GM12878 (cell line): ENCODE measurements at regions not wholly inside any gene's neighbourhood (a gene's known extent, or its start where the extent isn't known, plus 50 kb on each side); places are given as distances from the start of the nearest gene placed in this dataset.

ENCODE experiments used
- ATAC-seq: fragments of 200-7000 bp; cut with Tn5 transposase; 3 replicates; pipeline ENCODE4 v1.9.1; 2020; ENCODE audit warnings: mild to moderate bottlenecking, moderate library complexity
- BruUV-seq: library from RNA; stranded (reverse); fragments of 400-500 nt; replicated peaks from 2 replicates; lab custom pipeline; 2021; lab: Mats Ljungman, UMichigan
- CTCF ChIA-PET: fragments of 300-600 bp; sonication (Branson Sonifier 250); formaldehyde crosslinking; extraction: SDS; loops from one replicate; lab custom pipeline; 2021; ENCODE audit warnings: inconsistent platforms; lab: Yijun Ruan, JAX
- POLR2A ChIA-PET: fragments of 350-600 bp; formaldehyde crosslinking; extraction: SDS; loops from one replicate; lab custom pipeline; 2021; ENCODE audit warnings: inconsistent platforms; lab: Charles Lee
- RAD21 ChIA-PET: fragments of 300-600 bp; sonication (Branson Sonifier 250); formaldehyde crosslinking; loops from one replicate; lab custom pipeline; 2023; ENCODE audit warnings: antibody characterized with exemption; ENCODE audit not compliant: unreplicated experiment; lab: Charles Lee
- SMC1A ChIA-PET: fragments of 300-600 bp; sonication (Branson Sonifier 250); formaldehyde crosslinking; loops from one replicate; lab custom pipeline; 2023; ENCODE audit not compliant: unreplicated experiment, uncharacterized antibody; lab: Charles Lee
- DNase-seq: peaks from one replicate; pipeline ENCODE4 v3.0.0-alpha.2; 2011; ENCODE audit warnings: low read depth, low spot score
- FAIRE-seq: peaks from 3 replicates; lab custom pipeline; 2011; peaks lifted over from hg19 to GRCh38; lab: Jason Lieb, UNC
- H2AFZ ChIP-seq: 2 replicates; pipeline ENCODE4 v1.6.0; 2011; ENCODE audit warnings: low read depth, low read length, control low read depth; ENCODE audit not compliant: control insufficient read depth
- H3K27ac ChIP-seq: 2 replicates; pipeline ENCODE4 v1.5.1; 2011; ENCODE audit warnings: control low read depth; ENCODE audit not compliant: control insufficient read depth, insufficient read depth
- H3K27me3 ChIP-seq, 2 experiments: replicated peaks in 1 of 2; 2 replicates each; pipeline versions ENCODE4 v1.6.0 to v1.6.1; 2011; ENCODE audit warnings: low read length in 1 of 2; ENCODE audit not compliant: control insufficient read depth in 2 of 2, insufficient read depth in 2 of 2
- H3K36me3 ChIP-seq, 2 experiments: 2 replicates each; pipeline ENCODE4 v1.5.1; 2011; ENCODE audit warnings: low read length in 1 of 2; ENCODE audit not compliant: control insufficient read depth in 2 of 2, insufficient read depth in 2 of 2
- H3K4me1 ChIP-seq: 2 replicates; pipeline ENCODE4 v1.6.1; 2011; ENCODE audit warnings: mild to moderate bottlenecking, low read length, moderate library complexity, mixed read lengths; ENCODE audit not compliant: control insufficient read depth, insufficient read depth
- H3K4me2 ChIP-seq: 2 replicates; pipeline ENCODE4 v1.6.0; 2011; ENCODE audit warnings: control low read depth; ENCODE audit not compliant: control insufficient read depth, insufficient read depth
- H3K4me3 ChIP-seq: fragments of 200-600 bp; sonication (generic); 2 replicates; pipeline ENCODE4 v1.5.1; 2016
- H3K79me2 ChIP-seq: 2 replicates; pipeline ENCODE4 v1.6.0; 2011; ENCODE audit warnings: low read length; ENCODE audit not compliant: control insufficient read depth, insufficient read depth
- H3K9ac ChIP-seq: 2 replicates; pipeline ENCODE4 v1.8.0; 2011; ENCODE audit warnings: low read length, control low read depth, mixed read lengths; ENCODE audit not compliant: control insufficient read depth, insufficient read depth
- H3K9me3 ChIP-seq: replicated peaks from 3 replicates; pipeline ENCODE4 v1.5.1; 2011; ENCODE audit warnings: mild to moderate bottlenecking, low read length; ENCODE audit not compliant: control insufficient read depth, insufficient read depth
- H4K20me1 ChIP-seq: 2 replicates; pipeline ENCODE4 v1.6.0; 2011; ENCODE audit not compliant: control insufficient read depth, insufficient read depth
- FOXM1 ChIP-seq: IDR thresholded peaks from 2 replicates; pipeline ENCODE4 v1.6.1; 2012; ENCODE audit warnings: low read depth, mild to moderate bottlenecking, inconsistent platforms, low read length, moderate library complexity
- GATAD2B ChIP-seq: fragments of 450-650 bp; conservative IDR thresholded peaks from 2 replicates; pipeline ENCODE4 v1.6.1; 2017; ENCODE audit warnings: low read depth, mild to moderate bottlenecking, moderate library complexity
- HCFC1 ChIP-seq: fragments of 150-350 bp; IDR thresholded peaks from 2 replicates; pipeline ENCODE4 v1.6.1; 2014; ENCODE audit warnings: low read length
- POLR2AphosphoS5 ChIP-seq: IDR thresholded peaks from 2 replicates; pipeline ENCODE4 v1.6.1; 2011; ENCODE audit warnings: mild to moderate bottlenecking, low read length, inconsistent platforms
- WGBS: methylation state at CpG from one replicate; pipeline ENCODE4 v1.1.6; 2016; ENCODE audit warnings: low lambda C conversion rate; ENCODE audit not compliant: insufficient replicate concordance, insufficient coverage; ENCODE audit errors: missing lambda C conversion rate; 5-methylcytosine and 5-hydroxymethylcytosine counted together
- in situ Hi-C: fragments of 300-500 bp; cut with MboI; formaldehyde crosslinking; loops from 9 replicates; pipeline ENCODE4 v1.14.3; 2018; ENCODE audit warnings: mixed read lengths
- intact Hi-C: fragments of 100-400 bp; cut with micrococcal nuclease; formaldehyde crosslinking; loops from one replicate; pipeline ENCODE4 v1.14.2; 2022; ENCODE audit not compliant: unreplicated experiment
- TF ChIP-seq, protein P1 (sequence below), 3 experiments: IDR thresholded peaks in 2 of 3; conservative IDR thresholded peaks in 1 of 3; 2 replicates each; pipeline ENCODE4 v1.5.1; 2011; ENCODE audit warnings: low read depth in 3 of 3, low read length in 3 of 3, mild to moderate bottlenecking in 3 of 3, control low read depth in 2 of 3, moderate library complexity in 2 of 3, inconsistent platforms in 1 of 3, mixed read lengths in 1 of 3; ENCODE audit not compliant: control insufficient read depth in 2 of 3, insufficient read depth in 1 of 3; ENCODE audit errors: extremely low read depth in 1 of 3
- TF ChIP-seq, protein P2 (sequence below): fragments of 150-350 bp; IDR thresholded peaks from 2 replicates; pipeline ENCODE4 v1.6.1; 2014; ENCODE audit warnings: mild to moderate bottlenecking, low read depth, low read length
- TF ChIP-seq, protein P3 (sequence below): IDR thresholded peaks from 2 replicates; pipeline ENCODE4 v1.6.1; 2011; ENCODE audit warnings: borderline replicate concordance, low read depth, mild to moderate bottlenecking, moderate library complexity, low read length; ENCODE audit not compliant: insufficient read depth, poor library complexity, severe bottlenecking

DNA sequence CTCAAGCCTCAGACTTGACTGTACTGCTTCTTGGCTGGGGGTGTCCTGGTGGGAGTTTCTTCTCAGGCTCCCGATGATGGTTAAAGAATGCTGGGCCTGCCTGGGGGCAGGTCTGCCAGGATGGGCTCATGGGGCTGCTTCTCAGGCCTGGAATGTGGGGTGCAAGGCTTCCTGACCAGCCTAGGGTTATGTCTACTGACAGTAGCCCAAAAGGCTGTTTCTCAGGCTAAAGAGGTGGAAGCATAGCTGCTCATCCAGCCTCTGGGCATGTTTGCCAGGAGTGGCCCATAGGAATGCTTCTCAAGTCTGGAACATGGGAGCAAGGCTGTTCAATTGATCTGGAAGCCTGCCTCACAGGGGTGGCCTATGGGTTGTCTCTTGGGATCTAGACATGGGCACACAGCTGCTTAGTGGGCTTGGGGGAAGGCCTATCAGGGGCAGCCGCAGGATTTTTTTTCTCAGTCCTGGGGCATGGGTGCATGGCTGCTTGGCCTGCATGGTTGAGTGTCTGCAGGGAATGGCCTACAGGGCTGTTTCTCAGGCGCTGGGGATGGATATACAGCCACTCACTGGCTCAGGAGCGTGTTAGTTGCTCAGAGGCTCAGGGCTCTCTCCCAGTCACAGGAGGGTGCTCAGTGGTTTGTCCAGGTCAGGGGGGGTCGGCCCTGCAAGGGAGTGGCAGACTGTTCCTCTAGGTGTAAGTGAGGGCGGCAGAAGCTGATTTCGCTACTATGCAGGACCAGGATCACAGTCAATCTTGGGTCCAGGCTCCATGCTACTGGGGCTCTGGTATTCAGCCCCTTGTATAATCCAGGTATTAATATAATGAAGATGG lies 617.3 kb upstream of the REG3G start:
- no peaks in the 10 kb centered on the region for H4K20me1 ChIP-seq
- in situ Hi-C loops (no loop called here), intact Hi-C loops (no loop called here)
- no peaks in the 10 kb centered on the region for H3K79me2 ChIP-seq
- H3K4me3 ChIP-seq, result no peak overlapping the region
- no peak for ATAC-seq
- CTCF ChIA-PET, result interaction anchor here (1.2 kb wide), 1 partner anchor 10 kb away, joined by 3 read pairs; no protein-coding TSS in a partner anchor
- 1% methylated on average over 7 of the region's 7 CpGs for WGBS
- no peak for FAIRE-seq
- H3K9me3 ChIP-seq, result no peaks in the 10 kb centered on the region
- H3K9ac ChIP-seq, result no peak overlapping the region
- no TSS peak for BruUV-seq
- no peaks in the 10 kb centered on the region for H3K4me1 ChIP-seq
- no peak overlapping the region for H2AFZ ChIP-seq
- POLR2A ChIA-PET, result no interaction called here
- H3K27ac ChIP-seq, result no peak overlapping the region
- SMC1A ChIA-PET, result no interaction called here
- H3K36me3 ChIP-seq, result no peaks in the 10 kb centered on the region
- RAD21 ChIA-PET, result no interaction called here
- H3K27me3 ChIP-seq, result no peaks in the 10 kb centered on the region
- no peak for DNase-seq
- no peak overlapping the region for H3K4me2 ChIP-seq
- no peak for TF ChIP-seq FOXM1

DNA sequence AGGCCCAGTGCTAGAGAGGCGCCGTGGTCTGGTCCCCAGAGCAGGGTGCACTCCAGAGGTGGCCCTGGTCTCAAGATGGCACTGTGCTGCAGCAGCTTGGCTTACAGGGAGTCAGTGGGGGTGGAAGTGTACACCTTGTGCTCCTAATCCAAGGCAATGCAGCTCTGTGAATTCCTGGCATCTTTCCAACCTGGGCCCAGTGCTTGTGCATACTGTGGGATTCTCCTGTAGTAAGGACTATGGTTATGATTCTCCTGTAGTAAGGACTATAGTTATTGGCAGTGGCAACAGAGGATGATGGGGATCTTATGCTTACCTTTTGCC lies 616.7 kb upstream of the REG3G start:
- ChIA-PET SMC1A (no interaction called here), RAD21 (no interaction called here), POLR2A (no interaction called here), CTCF (interaction anchor here (1.2 kb wide), 1 partner anchor 10 kb away, joined by 3 read pairs; no protein-coding TSS in a partner anchor)
- 0% methylated on average over 2 of the region's 2 CpGs for WGBS
- in situ Hi-C loops (no loop called here), intact Hi-C loops (no loop called here)
- H3K79me2 ChIP-seq, result no peaks in the 10 kb centered on the region
- no peak overlapping the region for H2AFZ ChIP-seq
- DNase-seq (no peak), FAIRE-seq (no peak), ATAC-seq (no peak)
- no peaks in the 10 kb centered on the region for H3K36me3 ChIP-seq
- H4K20me1 ChIP-seq, result no peaks in the 10 kb centered on the region
- no peaks in the 10 kb centered on the region for H3K4me1 ChIP-seq
- H3K9me3 ChIP-seq, result no peaks in the 10 kb centered on the region
- H3K27me3 ChIP-seq, result no peaks in the 10 kb centered on the region
- no peak overlapping the region for H3K4me3 ChIP-seq
- no TSS peak for BruUV-seq
- H3K4me2 ChIP-seq, result no peak overlapping the region
- no peak overlapping the region for H3K9ac ChIP-seq
- H3K27ac ChIP-seq, result no peak overlapping the region
- TF ChIP-seq, protein P1, sequence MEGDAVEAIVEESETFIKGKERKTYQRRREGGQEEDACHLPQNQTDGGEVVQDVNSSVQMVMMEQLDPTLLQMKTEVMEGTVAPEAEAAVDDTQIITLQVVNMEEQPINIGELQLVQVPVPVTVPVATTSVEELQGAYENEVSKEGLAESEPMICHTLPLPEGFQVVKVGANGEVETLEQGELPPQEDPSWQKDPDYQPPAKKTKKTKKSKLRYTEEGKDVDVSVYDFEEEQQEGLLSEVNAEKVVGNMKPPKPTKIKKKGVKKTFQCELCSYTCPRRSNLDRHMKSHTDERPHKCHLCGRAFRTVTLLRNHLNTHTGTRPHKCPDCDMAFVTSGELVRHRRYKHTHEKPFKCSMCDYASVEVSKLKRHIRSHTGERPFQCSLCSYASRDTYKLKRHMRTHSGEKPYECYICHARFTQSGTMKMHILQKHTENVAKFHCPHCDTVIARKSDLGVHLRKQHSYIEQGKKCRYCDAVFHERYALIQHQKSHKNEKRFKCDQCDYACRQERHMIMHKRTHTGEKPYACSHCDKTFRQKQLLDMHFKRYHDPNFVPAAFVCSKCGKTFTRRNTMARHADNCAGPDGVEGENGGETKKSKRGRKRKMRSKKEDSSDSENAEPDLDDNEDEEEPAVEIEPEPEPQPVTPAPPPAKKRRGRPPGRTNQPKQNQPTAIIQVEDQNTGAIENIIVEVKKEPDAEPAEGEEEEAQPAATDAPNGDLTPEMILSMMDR (IDR thresholded peaks at IDR 0.05 in 2 of 3, conservative IDR thresholded peaks at IDR 0.05 in 1 of 3; ENCODE audit: control insufficient read depth in 2 of 3, extremely low read depth in 1 of 3, insufficient read depth in 1 of 3, low read depth in 3 of 3, low read length in 3 of 3), result no peak
- TF ChIP-seq, protein P2, sequence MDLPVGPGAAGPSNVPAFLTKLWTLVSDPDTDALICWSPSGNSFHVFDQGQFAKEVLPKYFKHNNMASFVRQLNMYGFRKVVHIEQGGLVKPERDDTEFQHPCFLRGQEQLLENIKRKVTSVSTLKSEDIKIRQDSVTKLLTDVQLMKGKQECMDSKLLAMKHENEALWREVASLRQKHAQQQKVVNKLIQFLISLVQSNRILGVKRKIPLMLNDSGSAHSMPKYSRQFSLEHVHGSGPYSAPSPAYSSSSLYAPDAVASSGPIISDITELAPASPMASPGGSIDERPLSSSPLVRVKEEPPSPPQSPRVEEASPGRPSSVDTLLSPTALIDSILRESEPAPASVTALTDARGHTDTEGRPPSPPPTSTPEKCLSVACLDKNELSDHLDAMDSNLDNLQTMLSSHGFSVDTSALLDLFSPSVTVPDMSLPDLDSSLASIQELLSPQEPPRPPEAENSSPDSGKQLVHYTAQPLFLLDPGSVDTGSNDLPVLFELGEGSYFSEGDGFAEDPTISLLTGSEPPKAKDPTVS, result no peak
- TF ChIP-seq, protein P3, sequence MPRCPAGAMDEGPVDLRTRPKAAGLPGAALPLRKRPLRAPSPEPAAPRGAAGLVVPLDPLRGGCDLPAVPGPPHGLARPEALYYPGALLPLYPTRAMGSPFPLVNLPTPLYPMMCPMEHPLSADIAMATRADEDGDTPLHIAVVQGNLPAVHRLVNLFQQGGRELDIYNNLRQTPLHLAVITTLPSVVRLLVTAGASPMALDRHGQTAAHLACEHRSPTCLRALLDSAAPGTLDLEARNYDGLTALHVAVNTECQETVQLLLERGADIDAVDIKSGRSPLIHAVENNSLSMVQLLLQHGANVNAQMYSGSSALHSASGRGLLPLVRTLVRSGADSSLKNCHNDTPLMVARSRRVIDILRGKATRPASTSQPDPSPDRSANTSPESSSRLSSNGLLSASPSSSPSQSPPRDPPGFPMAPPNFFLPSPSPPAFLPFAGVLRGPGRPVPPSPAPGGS, result no peak
- TF ChIP-seq HCFC1, result no peak
- TF ChIP-seq GATAD2B, result no peak
- no peak for TF ChIP-seq POLR2AphosphoS5
